ENCODE measurements at regions not wholly inside any gene's neighbourhood (a gene's known extent, or its start where the extent isn't known, plus 50 kb on each side); places are given as distances from the start of the nearest gene placed in this dataset.

GRCh38 chr1:208808301-208808700 lies 564.1 kb upstream of the PLXNA2 start:
- DNase-seq = no peak

- no peak for DNase-seq
Measured at GRCh38 chr1:208809876-208810275, 565.7 kb upstream of the PLXNA2 start.

GRCh38 chr1:208818770-208819445 lies 574.7 kb upstream of the PLXNA2 start:
- DNase-seq = no peak

- DNase-seq = no peak
Measured at GRCh38 chr1:208820580-208821212, 576.5 kb upstream of the PLXNA2 start.

GRCh38 chr1:208821939-208822338 lies 577.8 kb upstream of the PLXNA2 start:
- no peak for DNase-seq

GRCh38 chr1:208825300-208825699 lies 581.1 kb upstream of the PLXNA2 start:
- DNase-seq = no peak

GRCh38 chr1:208829595-208829994 lies 585.4 kb upstream of the PLXNA2 start:
- no peak for DNase-seq

GRCh38 chr1:208834381-208835096 lies 590.4 kb upstream of the PLXNA2 start:
- no peak for DNase-seq

GRCh38 chr1:208835097-208835463 lies 590.9 kb upstream of the PLXNA2 start:
- DNase-seq = no peak

GRCh38 chr1:208835781-208836180 lies 591.6 kb upstream of the PLXNA2 start:
- no peak for DNase-seq

- DNase-seq = no peak
Measured at GRCh38 chr1:208837242-208837641, 593.1 kb upstream of the PLXNA2 start.

- DNase-seq = no peak
Measured at GRCh38 chr1:208841436-208841835, 597.3 kb upstream of the PLXNA2 start.

- DNase-seq = no peak
Measured at GRCh38 chr1:208842451-208842850, 598.3 kb upstream of the PLXNA2 start.

GRCh38 chr1:208844158-208844557 lies 600.0 kb upstream of the PLXNA2 start:
- no peak for DNase-seq

- no peak for DNase-seq
Measured at GRCh38 chr1:208848854-208849253, 604.7 kb upstream of the PLXNA2 start.

GRCh38 chr1:208850442-208850841 lies 606.3 kb upstream of the PLXNA2 start:
- DNase-seq = no peak

GRCh38 chr1:208851366-208851765 lies 607.2 kb upstream of the PLXNA2 start:
- no peak for DNase-seq

GRCh38 chr1:208852911-208853310 lies 608.7 kb upstream of the PLXNA2 start:
- no peak for DNase-seq

GRCh38 chr1:208855403-208855802 lies 611.2 kb upstream of the PLXNA2 start:
- no peak for DNase-seq

- no peak for DNase-seq
Measured at GRCh38 chr1:208857465-208857864, 613.3 kb upstream of the PLXNA2 start.

GRCh38 chr1:208858738-208859137 lies 614.6 kb upstream of the PLXNA2 start:
- DNase-seq = no peak

- no peak for DNase-seq
Measured at GRCh38 chr1:208864366-208864965, 620.3 kb upstream of the PLXNA2 start.

- no peak for DNase-seq
Measured at GRCh38 chr1:208866386-208866955, 622.3 kb upstream of the PLXNA2 start.

Data from AML-193 (cell line).